Dendritic cell treated with granulocyte-macrophage colony-stimulating factor and Interleukin-4, amounts not matched to agents 40 ng/mL and 50 ng/mL, for 4 days (primary cell): ENCODE measurements at regions not wholly inside any gene's neighbourhood (a gene's known extent, or its start where the extent isn't known, plus 50 kb on each side); places are given as distances from the start of the nearest gene placed in this dataset.

Source experiments
- H3K27ac Mint-ChIP-seq: one replicate; pipeline ENCODE4 v1.8.0; 2022; ENCODE audit warnings: mild to moderate bottlenecking, mixed read lengths
- H3K27me3 Mint-ChIP-seq: one replicate; pipeline ENCODE4 v1.8.0; 2022; ENCODE audit warnings: mild to moderate bottlenecking, mixed read lengths
- H3K36me3 Mint-ChIP-seq: one replicate; pipeline ENCODE4 v1.8.0; 2022; ENCODE audit warnings: low read depth, mixed read lengths
- H3K4me1 Mint-ChIP-seq: one replicate; pipeline ENCODE4 v1.8.0; 2022; ENCODE audit warnings: low read depth, mixed read lengths
- H3K4me3 Mint-ChIP-seq: one replicate; pipeline ENCODE4 v1.8.0; 2022; ENCODE audit warnings: mild to moderate bottlenecking, moderate library complexity, mixed read lengths
- H3K9me3 Mint-ChIP-seq: one replicate; pipeline ENCODE4 v1.8.0; 2022; ENCODE audit warnings: mixed read lengths
- intact Hi-C: fragments of 100-400 bp; cut with micrococcal nuclease; formaldehyde crosslinking; loops from one replicate; pipeline ENCODE4 v1.15.0; 2022

- Mint-ChIP-seq H3K4me3 (no peak overlapping the region), H3K9me3 (no peaks in the 10 kb centered on the region), H3K27ac (no peak overlapping the region), H3K4me1 (peaks cover 7% of the 10 kb centered on the region), H3K36me3 (no peaks in the 10 kb centered on the region), H3K27me3 (no peaks in the 10 kb centered on the region)
- intact Hi-C loops: no loop called here
These were observed 173.2 kb upstream of the EEA1 start for GRCh38 chr12:93102312-93102711.

DNA sequence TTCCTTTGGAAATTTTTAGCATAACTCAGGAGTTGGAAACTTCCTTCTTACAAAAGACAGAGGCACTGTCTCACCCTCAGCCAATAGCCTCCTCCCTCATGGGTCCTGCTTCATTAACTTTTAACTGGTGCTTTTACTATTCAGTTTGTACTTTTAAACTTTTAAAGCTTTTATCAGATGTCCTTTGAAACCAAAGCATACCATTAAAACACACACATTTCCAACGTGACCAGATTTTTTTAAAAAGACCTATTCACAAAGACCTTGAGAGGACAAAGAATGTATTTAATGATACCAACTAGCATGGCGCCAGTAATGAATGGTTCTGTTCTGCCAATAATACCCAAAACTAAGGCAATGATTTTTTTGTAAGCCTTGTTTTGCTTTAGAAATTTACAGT, 173.6 kb upstream of the EEA1 start:
- no peak overlapping the region for H3K27ac Mint-ChIP-seq
- peaks cover 7% of the 10 kb centered on the region for H3K4me1 Mint-ChIP-seq
- no peak overlapping the region for H3K4me3 Mint-ChIP-seq
- intact Hi-C loops: no loop called here
- no peaks in the 10 kb centered on the region for H3K27me3 Mint-ChIP-seq
- H3K36me3 Mint-ChIP-seq: no peaks in the 10 kb centered on the region
- no peaks in the 10 kb centered on the region for H3K9me3 Mint-ChIP-seq

DNA sequence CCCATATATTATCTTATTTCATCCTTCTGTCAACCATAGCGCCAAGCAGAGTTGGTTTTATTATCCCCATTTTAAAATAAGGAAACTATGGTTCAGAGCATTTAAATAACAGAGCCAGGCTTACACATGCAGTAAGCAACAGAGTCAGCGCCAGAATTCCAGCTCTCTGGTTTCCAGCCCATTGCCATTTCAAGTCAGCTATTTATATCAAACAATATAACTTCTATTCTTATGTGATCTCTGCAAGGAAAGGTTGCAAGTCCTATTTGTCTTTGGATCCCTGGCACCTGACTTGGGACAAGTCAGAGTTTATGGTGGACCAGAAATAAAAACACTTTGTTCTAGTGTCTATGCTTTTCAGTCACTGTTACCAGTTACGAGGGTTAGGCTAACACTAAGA, 174.1 kb upstream of the EEA1 start:
- intact Hi-C loops: no loop called here
- no peak overlapping the region for H3K4me3 Mint-ChIP-seq

DNA sequence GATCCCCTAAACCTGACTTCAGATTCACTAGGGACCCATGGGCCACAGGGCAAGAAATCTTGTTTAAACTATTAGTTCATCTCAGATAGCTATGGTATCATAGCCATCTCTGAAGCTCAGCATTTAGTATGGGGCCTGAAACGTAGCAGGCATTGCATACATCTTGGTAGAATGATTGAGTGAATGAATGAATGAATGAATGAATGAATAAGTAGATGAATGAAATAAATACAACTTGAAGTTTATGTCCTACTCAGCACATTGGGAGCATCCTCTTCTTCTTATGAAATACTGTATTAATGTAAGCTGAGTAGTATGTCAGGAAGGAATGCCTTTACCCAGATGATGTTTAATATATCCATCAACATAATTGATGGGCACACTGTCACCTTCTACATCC, 175.4 kb upstream of the EEA1 start:
- intact Hi-C loops: no loop called here
- H3K4me3 Mint-ChIP-seq: no peak overlapping the region
- no peak overlapping the region for H3K27ac Mint-ChIP-seq
- peaks cover 1% of the 10 kb centered on the region for H3K27me3 Mint-ChIP-seq
- H3K9me3 Mint-ChIP-seq: no peaks in the 10 kb centered on the region
- no peaks in the 10 kb centered on the region for H3K36me3 Mint-ChIP-seq
- no peaks in the 10 kb centered on the region for H3K4me1 Mint-ChIP-seq

More for the DNA sequence above, 174.1 kb upstream of the EEA1 start:
- Mint-ChIP-seq H3K36me3 (no peaks in the 10 kb centered on the region), H3K4me1 (peaks cover 5% of the 10 kb centered on the region), H3K9me3 (no peaks in the 10 kb centered on the region), H3K27ac (no peak overlapping the region), H3K27me3 (no peaks in the 10 kb centered on the region)

DNA sequence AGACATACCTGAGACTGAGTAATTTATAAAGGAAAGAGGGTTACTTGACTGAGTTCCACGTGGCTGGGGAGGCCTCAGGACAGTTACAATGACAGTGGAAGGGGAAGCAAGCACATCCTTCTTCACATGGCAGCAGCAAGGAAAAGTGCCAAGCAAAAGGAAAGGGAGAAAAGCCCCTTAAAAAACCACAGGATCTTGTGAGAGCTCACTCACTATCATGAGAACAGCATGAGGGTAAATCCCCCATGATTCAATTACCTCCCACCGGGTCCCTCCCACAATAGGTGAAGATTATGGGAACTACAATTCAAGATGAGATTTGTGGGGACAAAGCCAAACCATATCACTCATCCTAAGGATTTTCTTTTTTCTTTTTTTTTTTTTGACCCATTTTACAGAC, 177.8 kb upstream of the EEA1 start:
- H3K4me3 Mint-ChIP-seq: no peak overlapping the region
- peaks cover 1% of the 10 kb centered on the region for H3K27me3 Mint-ChIP-seq
- no peaks in the 10 kb centered on the region for H3K36me3 Mint-ChIP-seq
- intact Hi-C loops: no loop called here
- H3K27ac Mint-ChIP-seq: no peak overlapping the region
- H3K9me3 Mint-ChIP-seq: peaks cover under 1% of the 10 kb centered on the region
- no peaks in the 10 kb centered on the region for H3K4me1 Mint-ChIP-seq

GRCh38 chr12:93107514-93108312, 178.6 kb upstream of the EEA1 start:
- Mint-ChIP-seq H3K9me3 (peaks cover 9% of the 10 kb centered on the region), H3K4me3 (no peak overlapping the region), H3K27ac (no peak overlapping the region), H3K27me3 (peaks cover 1% of the 10 kb centered on the region), H3K36me3 (no peaks in the 10 kb centered on the region), H3K4me1 (peaks cover 3% of the 10 kb centered on the region)
- intact Hi-C loops: no loop called here

DNA sequence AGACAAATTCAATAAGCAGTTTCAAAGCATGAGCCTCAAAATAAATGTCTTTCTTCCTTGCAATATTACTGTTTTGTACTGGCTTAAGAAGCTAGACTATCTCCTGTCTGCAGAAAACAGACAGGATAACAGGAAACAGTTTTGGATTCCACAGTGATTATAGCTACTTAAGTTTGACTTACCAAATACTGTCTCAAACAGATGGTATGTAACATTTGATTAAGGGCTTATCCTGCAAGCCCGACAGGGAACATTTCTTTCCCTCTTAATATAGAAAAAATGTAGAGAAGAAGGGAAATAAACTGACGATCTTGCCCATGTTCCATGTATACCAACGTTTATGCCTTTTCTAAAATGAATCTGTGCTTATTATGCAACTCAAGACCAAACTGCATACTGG, 179.9 kb upstream of the EEA1 start:
- intact Hi-C loops: no loop called here
- no peak overlapping the region for H3K27ac Mint-ChIP-seq
- H3K4me1 Mint-ChIP-seq: peaks cover 15% of the 10 kb centered on the region
- peaks cover 1% of the 10 kb centered on the region for H3K27me3 Mint-ChIP-seq
- H3K4me3 Mint-ChIP-seq: no peak overlapping the region
- H3K36me3 Mint-ChIP-seq: no peaks in the 10 kb centered on the region
- H3K9me3 Mint-ChIP-seq: peaks cover 12% of the 10 kb centered on the region

DNA sequence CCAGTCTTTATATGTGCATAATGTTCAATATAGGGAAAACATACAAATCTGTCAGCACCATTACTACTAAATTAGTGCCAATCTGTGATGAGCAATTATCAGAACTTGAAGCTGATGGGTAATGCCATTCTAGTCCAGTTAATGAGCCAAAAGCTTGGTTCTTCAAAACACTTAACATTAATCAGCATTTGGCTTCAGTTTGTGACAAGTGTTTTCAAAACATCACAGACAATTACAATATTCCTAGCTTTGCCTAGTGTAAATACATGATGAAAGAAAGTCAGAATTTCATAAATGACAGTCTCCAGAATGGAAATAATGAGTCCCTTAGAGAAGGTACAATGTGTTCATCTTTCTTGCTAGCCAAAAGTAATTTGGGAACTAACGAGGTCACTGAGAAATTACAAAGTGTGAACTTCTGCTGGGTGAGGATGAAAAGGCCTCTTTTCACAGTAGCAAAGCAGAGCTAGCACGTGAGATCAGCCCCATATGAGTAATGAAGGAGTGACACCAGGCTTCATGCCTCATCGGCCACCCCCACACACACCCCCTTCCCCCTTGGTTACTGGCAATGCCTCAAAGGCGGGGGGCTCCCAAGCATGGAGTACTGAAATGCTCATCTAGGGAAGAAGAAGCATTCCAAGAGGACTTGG, 180.6 kb upstream of the EEA1 start:
- Mint-ChIP-seq H3K9me3 (peaks cover 12% of the 10 kb centered on the region), H3K27me3 (peaks cover 4% of the 10 kb centered on the region), H3K27ac (no peak overlapping the region), H3K4me3 (no peak overlapping the region), H3K4me1 (peaks cover 15% of the 10 kb centered on the region), H3K36me3 (no peaks in the 10 kb centered on the region)
- intact Hi-C loops: no loop called here

DNA sequence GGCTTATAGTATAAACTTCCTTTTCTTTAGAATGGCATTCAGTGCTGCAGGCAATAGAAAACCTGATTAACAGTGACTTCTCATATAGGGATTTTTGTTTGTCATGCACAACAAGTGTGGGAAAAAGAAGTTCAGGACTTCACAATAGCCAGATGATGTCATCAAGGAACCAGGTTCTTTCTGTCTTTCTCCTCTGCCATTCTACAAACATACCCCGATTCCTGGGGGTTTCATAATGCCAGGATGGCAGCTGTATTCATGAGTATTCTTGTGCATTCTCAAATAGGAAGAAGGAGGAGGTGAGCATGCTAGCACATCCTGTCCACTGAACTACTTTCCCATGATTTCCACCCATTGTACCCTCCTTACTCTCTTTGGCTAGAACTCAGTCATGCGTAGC, 182.7 kb upstream of the EEA1 start:
- H3K36me3 Mint-ChIP-seq: no peaks in the 10 kb centered on the region
- H3K4me3 Mint-ChIP-seq: no peak overlapping the region
- no peak overlapping the region for H3K27ac Mint-ChIP-seq
- H3K4me1 Mint-ChIP-seq: peaks cover 27% of the 10 kb centered on the region
- intact Hi-C loops: no loop called here
- H3K9me3 Mint-ChIP-seq: peaks cover 12% of the 10 kb centered on the region
- peaks cover 4% of the 10 kb centered on the region for H3K27me3 Mint-ChIP-seq

DNA sequence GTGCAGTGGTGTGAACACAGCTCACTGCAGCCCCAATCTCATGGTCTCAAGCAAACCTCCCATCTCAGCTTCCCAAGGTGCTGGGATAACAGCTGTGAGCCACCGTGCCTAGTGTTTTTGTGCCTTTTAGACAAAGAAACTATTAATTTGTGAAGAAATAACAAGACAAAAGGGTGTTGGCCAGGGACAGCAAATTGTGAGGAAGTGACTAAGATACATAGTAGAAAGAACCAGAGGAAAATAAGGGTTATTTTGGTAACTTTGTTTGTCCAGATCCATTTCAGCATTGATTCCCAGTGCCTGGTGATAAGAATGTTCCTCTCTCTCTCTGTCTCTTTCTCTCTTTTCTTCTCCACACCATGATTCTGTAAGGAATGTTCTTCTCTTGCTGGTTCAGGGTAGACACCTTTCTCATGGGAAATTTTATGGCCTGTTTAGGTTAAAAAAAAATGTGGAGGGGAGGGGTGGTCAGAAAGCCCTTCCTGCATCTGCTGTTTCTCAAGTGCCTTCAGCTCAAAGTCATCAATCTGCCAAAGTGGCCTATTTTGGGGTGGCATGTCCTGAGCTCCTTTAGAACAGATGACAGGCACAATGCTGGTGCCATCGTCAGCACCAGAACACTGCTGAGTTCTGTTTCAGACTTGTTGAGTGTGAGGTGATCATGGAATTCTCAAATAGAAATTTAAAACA, 184.4 kb upstream of the EEA1 start:
- Mint-ChIP-seq H3K4me3 (no peak overlapping the region), H3K9me3 (peaks cover 12% of the 10 kb centered on the region), H3K4me1 (peaks cover 27% of the 10 kb centered on the region), H3K27me3 (peaks cover 4% of the 10 kb centered on the region), H3K36me3 (no peaks in the 10 kb centered on the region), H3K27ac (no peak overlapping the region)
- intact Hi-C loops: no loop called here

DNA sequence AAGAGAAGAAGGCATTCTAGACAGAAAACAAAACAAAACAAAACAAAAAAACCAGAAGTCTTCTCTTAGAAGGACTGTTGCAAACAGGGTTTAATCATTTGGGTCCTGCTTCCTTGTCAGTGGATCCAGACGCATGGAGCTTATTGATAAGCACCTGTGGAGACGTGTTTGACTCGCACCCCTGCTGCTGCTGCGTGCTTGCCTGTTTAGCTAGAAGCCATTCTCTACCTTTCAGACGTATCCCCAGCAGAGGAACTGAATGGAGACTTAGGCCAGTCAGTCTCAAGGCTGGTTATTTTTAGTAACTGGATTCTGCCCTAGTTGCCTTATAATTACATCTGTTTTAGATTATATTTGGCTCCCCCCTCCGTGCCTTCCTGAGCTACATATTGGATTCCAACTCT, 186.1 kb upstream of the EEA1 start:
- no peak overlapping the region for H3K4me3 Mint-ChIP-seq

GRCh38 chr12:93115646-93116045, 186.6 kb upstream of the EEA1 start:
- Mint-ChIP-seq H3K9me3 (peaks cover 12% of the 10 kb centered on the region), H3K36me3 (no peaks in the 10 kb centered on the region), H3K4me3 (no peak overlapping the region), H3K27ac (no peak overlapping the region), H3K27me3 (peaks cover 9% of the 10 kb centered on the region), H3K4me1 (peaks cover 36% of the 10 kb centered on the region)
- intact Hi-C loops: no loop called here

More for the DNA sequence above, 186.1 kb upstream of the EEA1 start:
- H3K9me3 Mint-ChIP-seq: peaks cover 12% of the 10 kb centered on the region
- peaks cover 9% of the 10 kb centered on the region for H3K27me3 Mint-ChIP-seq
- no peak overlapping the region for H3K27ac Mint-ChIP-seq
- peaks cover 31% of the 10 kb centered on the region for H3K4me1 Mint-ChIP-seq
- no peaks in the 10 kb centered on the region for H3K36me3 Mint-ChIP-seq
- intact Hi-C loops: no loop called here

DNA sequence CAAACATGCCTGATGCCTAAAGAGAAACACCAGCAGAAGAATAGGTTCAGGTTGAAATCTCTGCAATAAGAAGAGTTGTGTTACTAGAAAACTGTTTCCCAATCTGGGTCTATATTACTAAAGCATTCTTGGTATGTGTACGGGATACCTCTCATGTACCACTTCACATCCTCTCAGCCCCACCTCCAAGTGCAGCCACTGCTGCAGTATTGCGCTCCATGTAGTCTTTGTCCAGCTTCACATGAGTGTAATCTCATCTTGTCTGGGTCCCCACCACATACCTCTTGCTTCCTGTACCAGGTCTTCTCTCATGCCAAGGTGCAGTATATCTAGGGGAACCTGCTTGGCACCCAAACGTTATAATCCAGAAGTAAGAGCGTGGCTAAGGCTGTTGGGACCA, 187.5 kb upstream of the EEA1 start:
- intact Hi-C loops: no loop called here
- Mint-ChIP-seq H3K4me1 (peaks cover 43% of the 10 kb centered on the region), H3K27ac (no peak overlapping the region), H3K4me3 (no peak overlapping the region), H3K27me3 (peaks cover 9% of the 10 kb centered on the region), H3K36me3 (no peaks in the 10 kb centered on the region), H3K9me3 (peaks cover 12% of the 10 kb centered on the region)

GRCh38 chr12:93121729-93122488, 192.8 kb upstream of the EEA1 start:
- no peaks in the 10 kb centered on the region for H3K36me3 Mint-ChIP-seq
- H3K27me3 Mint-ChIP-seq: peaks cover 6% of the 10 kb centered on the region
- intact Hi-C loops: no loop called here
- H3K9me3 Mint-ChIP-seq: no peaks in the 10 kb centered on the region
- H3K27ac Mint-ChIP-seq: no peak overlapping the region
- H3K4me3 Mint-ChIP-seq: no peak overlapping the region
- H3K4me1 Mint-ChIP-seq: peaks cover 25% of the 10 kb centered on the region
